ENCODE measurements at regions not wholly inside any gene's neighbourhood (a gene's known extent, or its start where the extent isn't known, plus 50 kb on each side); places are given as distances from the start of the nearest gene placed in this dataset.

DNA sequence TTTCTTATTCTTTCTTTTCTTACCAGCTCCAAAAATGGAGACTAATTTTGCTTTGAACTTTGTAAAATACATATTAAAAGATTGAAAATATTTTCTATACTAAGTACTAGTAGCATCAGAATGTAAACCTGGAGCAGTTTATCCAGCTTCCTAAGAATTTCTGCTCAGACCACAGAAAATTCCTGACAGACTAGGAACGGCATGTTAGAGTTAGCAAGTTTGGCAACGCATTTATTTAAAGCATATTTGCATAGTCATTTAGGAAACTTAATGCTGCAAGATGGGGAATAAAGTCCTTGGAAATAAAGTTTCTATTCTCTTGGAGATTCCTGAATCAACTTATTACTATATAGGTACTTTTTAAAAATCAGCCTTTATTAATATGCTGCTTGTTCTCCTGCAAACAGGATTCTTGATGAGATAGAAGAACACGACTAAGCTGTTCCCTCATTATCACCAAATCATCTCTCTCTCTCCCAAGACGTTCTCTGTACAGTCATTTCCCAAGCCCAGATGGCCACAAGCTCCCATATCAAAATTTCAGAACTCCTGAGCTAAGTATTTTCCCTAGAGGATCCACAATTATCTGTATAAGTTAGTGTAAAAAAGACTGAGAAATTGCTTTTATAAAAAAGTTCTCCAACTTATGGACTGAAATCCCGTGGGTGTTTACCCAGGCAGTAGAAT is 305.8 kb upstream of the NEBL start:
- DNase-seq (ENCODE audit: low read depth in 1 of 2, low spot score in 2 of 2) (no peak), FAIRE-seq (no peak)
- H3K9ac ChIP-seq (replicated peaks in 1 of 4; ENCODE audit: extremely low read depth in 1 of 4, low read depth in 3 of 4, low read length in 3 of 4), result no peak overlapping the region
- H3K27me3 ChIP-seq (replicated peaks in 1 of 4; ENCODE audit: control insufficient read depth in 3 of 4, extremely low read depth in 1 of 4, insufficient read depth in 3 of 4, low read length in 3 of 4), result no peaks in the 10 kb centered on the region
- H2BK20ac ChIP-seq (ENCODE audit: low read length), result no peak overlapping the region
- H3K18ac ChIP-seq (ENCODE audit: extremely low read depth, low read length), result no peak overlapping the region
- no peak overlapping the region for H2BK15ac ChIP-seq (ENCODE audit: low read length)
- H4K20me1 ChIP-seq (replicated peaks in 1 of 2; ENCODE audit: control insufficient read depth in 1 of 2, insufficient read depth in 2 of 2, low read length in 2 of 2), result no peaks in the 10 kb centered on the region
- H3K9me3 ChIP-seq (ENCODE audit: insufficient read depth in 2 of 2, low read depth in 1 of 2, low read length in 1 of 2), result peaks cover 4 to 5% of the 10 kb centered on the region in 2 experiments; a peak in 3 of 4 replicates
- H2AFZ ChIP-seq (ENCODE audit: low read length), result no peak overlapping the region
- no peak overlapping the region for H3K4me2 ChIP-seq (ENCODE audit: insufficient read depth in 1 of 2, low read depth in 2 of 2, low read length in 2 of 2)
- no peaks in the 10 kb centered on the region for H3K23me2 ChIP-seq (ENCODE audit: low read depth, low read length)
- no peak overlapping the region for H3K23ac ChIP-seq (ENCODE audit: insufficient read length)
- POLR2A ChIA-PET (ENCODE audit: partially characterized antibody), result interaction anchor here (0.9 to 1.1 kb wide), 2 partner anchors 11 to 41 kb away, joined by 3 to 4 read pairs; no protein-coding TSS in a partner anchor
- H3K79me2 ChIP-seq (ENCODE audit: control insufficient read depth in 1 of 2, insufficient read depth in 2 of 2, low read length in 2 of 2), result no peaks in the 10 kb centered on the region
- no peak overlapping the region for H2BK120ac ChIP-seq (replicated peaks; ENCODE audit: low read depth, low read length)
- no peak overlapping the region for H2BK5ac ChIP-seq (ENCODE audit: low read depth, low read length)
- H3K4me3 ChIP-seq (ENCODE audit: extremely low read depth in 1 of 4, insufficient read depth in 2 of 4, low read depth in 3 of 4, low read length in 4 of 4), result no peak overlapping the region
- no peak overlapping the region for H2AK5ac ChIP-seq (ENCODE audit: low read depth, low read length)
- CTCF ChIA-PET (ENCODE audit: partially characterized antibody), result interaction anchor here (1.0 to 2.2 kb wide), 5 partner anchors 10 to 124 kb away, joined by 3 to 6 read pairs (median 3); no protein-coding TSS in a partner anchor
- H3K14ac ChIP-seq (ENCODE audit: insufficient read length), result no peak overlapping the region
- H3K36me3 ChIP-seq (ENCODE audit: control insufficient read depth in 2 of 4, insufficient read depth in 4 of 4, low read length in 3 of 4), result no peaks in the 10 kb centered on the region; a peak in 1 of 8 replicates
- H3K27ac ChIP-seq (ENCODE audit: low read depth, low read length), result no peak overlapping the region
- H3K79me1 ChIP-seq (ENCODE audit: low read depth, low read length), result no peaks in the 10 kb centered on the region
- no peak overlapping the region for H3K4ac ChIP-seq (replicated peaks; ENCODE audit: insufficient read length, low read depth, low read length)
- H4K8ac ChIP-seq (ENCODE audit: extremely low read depth, insufficient read depth, low read length), result no peak overlapping the region
- no peaks in the 10 kb centered on the region for H3K4me1 ChIP-seq (replicated peaks in 1 of 4; ENCODE audit: control insufficient read depth in 3 of 4, insufficient read depth in 4 of 4, low read length in 3 of 4)
- WGBS, 2 experiments (ENCODE audit: extremely low coverage in 1 of 2, insufficient coverage in 1 of 2, insufficient read length in 1 of 2, insufficient replicate concordance in 2 of 2, low coverage in 1 of 2, low lambda C conversion rate in 2 of 2, missing lambda C conversion rate in 1 of 2), result 92% methylated on average over 5 of the region's 5 CpGs; no CpG with 5 or more reads in 1 of the 2 experiments
- H4K91ac ChIP-seq (replicated peaks; ENCODE audit: insufficient read length, low read length), result no peak overlapping the region
- H3K56ac ChIP-seq (replicated peaks; ENCODE audit: insufficient read length, low read depth, low read length), result no peak overlapping the region
- H4K5ac ChIP-seq (ENCODE audit: insufficient read length, low read depth, low read length), result no peak overlapping the region
- H2BK12ac ChIP-seq (ENCODE audit: low read depth, low read length), result no peak overlapping the region
- TF ChIP-seq SP1 (IDR thresholded peaks at IDR 0.05; ENCODE audit: low read depth, low read length) (no peak), CBX5 (IDR thresholded peaks at IDR 0.05; ENCODE audit: low read depth, low read length) (no peak), TEAD4 (IDR thresholded peaks at IDR 0.05; ENCODE audit: low read depth, low read length) (no peak), SRF (IDR thresholded peaks at IDR 0.05; ENCODE audit: low read depth, low read length) (no peak), NRF1 (IDR thresholded peaks at IDR 0.05; ENCODE audit: low read depth, low read length) (no peak), TBP (IDR thresholded peaks at IDR 0.05; ENCODE audit: low read depth, low read length) (no peak), POLR2A (IDR thresholded peaks at IDR 0.05; ENCODE audit: control extremely low read depth in 1 of 2, low read depth in 2 of 2, low read length in 2 of 2) (no peak), GTF2F1 (IDR thresholded peaks at IDR 0.05; ENCODE audit: borderline replicate concordance, low read depth, low read length) (no peak), RFX5 (IDR thresholded peaks at IDR 0.05; ENCODE audit: borderline replicate concordance, low read depth, low read length) (no peak), ASH2L (IDR thresholded peaks at IDR 0.05; ENCODE audit: low read length) (no peak), RNF2 (IDR thresholded peaks at IDR 0.05; ENCODE audit: borderline replicate concordance, low read depth, low read length, missing control alignments, poor library complexity, severe bottlenecking) (no peak), SP2 (IDR thresholded peaks at IDR 0.05; ENCODE audit: low read length) (no peak)
